HG03159 (cell line): ENCODE measurements at regions not wholly inside any gene's neighbourhood (a gene's known extent, or its start where the extent isn't known, plus 50 kb on each side); places are given as distances from the start of the nearest gene placed in this dataset.
"Not testable (repeated sequence)": the region's sequence is repeated elsewhere in the genome, so short reads cannot be mapped to it uniquely, and the experiment has no call there.

Experiments used
- ATAC-seq: cut with Tn5 transposase; IDR thresholded peaks from one replicate; pipeline ENCODE4 v1.9.1; 2021; ENCODE audit warnings: mild to moderate bottlenecking, moderate library complexity; ENCODE audit not compliant: unreplicated experiment

GRCh38 chr3:24683633-24684384 lies 189.2 kb upstream of the THRB start:
- no peak for ATAC-seq

GRCh38 chr3:24684506-24685023 lies 189.9 kb upstream of the THRB start:
- ATAC-seq = no peak

GRCh38 chr3:24686808-24687207 lies 192.2 kb upstream of the THRB start:
- ATAC-seq = no peak

- ATAC-seq = no peak
Observed at GRCh38 chr3:24687671-24688070, 193.0 kb upstream of the THRB start.

GRCh38 chr3:24688446-24689148 lies 193.9 kb upstream of the THRB start:
- no peak for ATAC-seq

- ATAC-seq = no peak
Observed at GRCh38 chr3:24689353-24689752, 194.7 kb upstream of the THRB start.

GRCh38 chr3:24690777-24691176 lies 196.1 kb upstream of the THRB start:
- no peak for ATAC-seq

- ATAC-seq = not testable (repeated sequence)
Observed at GRCh38 chr3:24699078-24699477, 204.4 kb upstream of the THRB start.

GRCh38 chr3:24704496-24704895 lies 209.8 kb upstream of the THRB start:
- no peak for ATAC-seq

- no peak for ATAC-seq
Observed at GRCh38 chr3:24707936-24708335, 213.3 kb upstream of the THRB start.

- ATAC-seq = no peak
Observed at GRCh38 chr3:24709956-24710355, 215.3 kb upstream of the THRB start.

- ATAC-seq = no peak
Observed at GRCh38 chr3:24713516-24713915, 218.9 kb upstream of the THRB start.

- ATAC-seq = no peak
Observed at GRCh38 chr3:24714436-24714835, 219.8 kb upstream of the THRB start.

GRCh38 chr3:24715171-24715792 lies 220.6 kb upstream of the THRB start:
- ATAC-seq = no peak

- no peak for ATAC-seq
Observed at GRCh38 chr3:24722087-24722486, 227.4 kb upstream of the THRB start.

- no peak for ATAC-seq
Observed at GRCh38 chr3:24725514-24726255, 231.0 kb upstream of the THRB start.

GRCh38 chr3:24726423-24726822 lies 231.8 kb upstream of the THRB start:
- no peak for ATAC-seq

GRCh38 chr3:24730173-24730572 lies 235.5 kb upstream of the THRB start:
- ATAC-seq = no peak

- no peak for ATAC-seq
Observed at GRCh38 chr3:24734019-24734418, 239.4 kb upstream of the THRB start.

GRCh38 chr3:24736701-24737100 lies 242.1 kb upstream of the THRB start:
- ATAC-seq = no peak

- ATAC-seq = no peak
Observed at GRCh38 chr3:24740326-24740725, 245.7 kb upstream of the THRB start.
